Activated T-helper 1 cell treated with anti-CD3 and anti-CD28 coated beads, Interleukin-12 subunit alpha, Interleukin-12 subunit beta, Interleukin-2, Interleukin-4 antibody, amounts not matched to agents 30 ng/mL and 10 ng/mL and 1 ng/mL, durations not matched to agents 14 hours and 24 hours and 36 hours (primary cell): ENCODE measurements at regions not wholly inside any gene's neighbourhood (a gene's known extent, or its start where the extent isn't known, plus 50 kb on each side); places are given as distances from the start of the nearest gene placed in this dataset.
"Not testable (repeated sequence)": the region's sequence is repeated elsewhere in the genome, so short reads cannot be mapped to it uniquely, and the experiment has no call there.

Experiments
- DNase-seq: peaks from one replicate; pipeline ENCODE4 v3.0.0; 2021; ENCODE audit warnings: low spot score
- H3K27ac Mint-ChIP-seq: one replicate; pipeline ENCODE4 v1.8.0; 2021; ENCODE audit warnings: mild to moderate bottlenecking, mixed read lengths
- H3K27me3 Mint-ChIP-seq: one replicate; pipeline ENCODE4 v1.8.0; 2022; ENCODE audit warnings: mild to moderate bottlenecking, moderate library complexity, mixed read lengths; ENCODE audit not compliant: insufficient read depth
- H3K36me3 Mint-ChIP-seq: one replicate; pipeline ENCODE4 v1.8.0; 2021; ENCODE audit warnings: low read depth, mixed read lengths
- H3K4me1 Mint-ChIP-seq: one replicate; pipeline ENCODE4 v1.8.0; 2021; ENCODE audit warnings: low read depth, mixed read lengths
- H3K4me3 Mint-ChIP-seq: one replicate; pipeline ENCODE4 v1.8.0; 2021; ENCODE audit warnings: mild to moderate bottlenecking, moderate library complexity, mixed read lengths
- H3K9me3 Mint-ChIP-seq: one replicate; pipeline ENCODE4 v1.8.0; 2021; ENCODE audit warnings: mixed read lengths
- intact Hi-C: fragments of 100-400 bp; cut with micrococcal nuclease; formaldehyde crosslinking; loops from one replicate; pipeline ENCODE4 v1.15.1; 2024

DNA sequence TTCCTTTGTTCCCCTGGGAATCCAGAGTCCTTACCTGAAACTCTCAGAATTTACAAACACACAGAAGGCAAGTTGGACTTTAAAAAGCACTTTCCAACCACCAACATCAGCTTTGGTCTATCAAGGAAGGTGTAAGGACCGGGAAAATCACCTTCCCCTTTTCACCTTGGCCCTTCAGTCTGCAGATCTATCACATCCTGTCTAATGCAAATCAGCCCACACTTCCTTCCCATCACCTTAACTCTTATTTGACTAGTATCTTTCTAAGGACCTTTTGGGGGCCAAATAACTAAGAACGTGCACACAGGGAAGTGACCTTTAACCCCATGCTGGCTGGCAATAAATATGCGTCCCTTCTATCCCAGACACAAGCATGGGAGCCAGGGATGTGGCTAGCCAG is 320.6 kb downstream of the ARRDC4 start:
- Mint-ChIP-seq H3K36me3 (no peaks in the 10 kb centered on the region), H3K27me3 (no peaks in the 10 kb centered on the region), H3K4me1 (no peaks in the 10 kb centered on the region), H3K27ac (no peak overlapping the region), H3K4me3 (no peak overlapping the region), H3K9me3 (no peaks in the 10 kb centered on the region)
- intact Hi-C loops, result no loop called here
- DNase-seq, result no peak

DNA sequence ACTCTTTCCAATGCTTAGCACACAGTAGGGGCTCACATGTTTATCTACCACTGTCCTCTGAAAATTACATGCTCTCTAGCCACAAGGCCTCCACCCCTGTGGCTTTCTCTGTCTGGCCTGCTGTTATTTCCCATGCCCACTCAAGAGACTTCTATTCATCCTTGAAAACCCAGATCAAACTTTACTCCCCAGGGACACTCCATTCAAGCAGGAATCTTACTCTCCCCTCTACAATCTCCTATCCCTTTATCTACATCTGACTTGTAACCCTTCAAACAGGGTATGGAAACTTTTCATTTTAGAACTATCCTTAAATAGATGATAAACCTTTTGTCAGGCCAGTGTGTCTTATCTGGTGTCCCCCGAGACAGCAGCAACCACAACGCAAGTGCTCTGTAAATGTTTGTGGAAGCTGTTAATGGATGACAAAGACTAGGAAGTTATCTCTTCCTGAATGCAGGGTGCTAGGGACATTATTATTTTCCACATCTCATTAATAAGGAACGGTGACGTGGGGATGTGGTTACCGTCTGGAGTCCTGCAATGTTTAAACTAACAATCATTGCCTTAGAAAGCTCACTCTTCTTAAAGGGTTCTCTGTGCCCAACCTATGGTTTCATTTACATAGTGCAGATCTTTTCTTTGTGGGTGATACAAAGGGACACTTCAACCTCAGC is 322.3 kb downstream of the ARRDC4 start:
- Mint-ChIP-seq H3K4me1 (no peaks in the 10 kb centered on the region), H3K27me3 (no peaks in the 10 kb centered on the region), H3K9me3 (no peaks in the 10 kb centered on the region), H3K27ac (no peak overlapping the region), H3K4me3 (no peak overlapping the region), H3K36me3 (no peaks in the 10 kb centered on the region)
- no peak for DNase-seq
- intact Hi-C loops, result no loop called here

DNA sequence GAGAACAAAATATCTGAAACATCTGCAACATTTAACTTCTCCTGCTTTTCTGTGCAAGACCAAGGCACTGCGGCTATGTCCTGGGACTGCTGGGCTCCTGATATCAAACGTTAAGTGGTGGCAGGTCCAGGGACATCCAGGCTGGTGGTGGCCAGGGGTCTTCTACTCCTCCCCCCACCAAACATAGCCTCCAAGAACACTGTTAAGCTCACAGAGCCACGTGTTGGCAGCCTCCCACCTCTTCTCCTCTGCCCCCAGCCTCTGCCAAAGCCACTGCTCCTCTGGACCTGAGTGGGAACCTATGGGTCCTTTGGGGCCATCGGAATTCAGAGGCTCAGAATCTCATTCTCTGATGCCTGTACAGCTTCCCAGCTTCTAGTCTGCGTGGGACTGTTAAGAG is 325.7 kb downstream of the ARRDC4 start:
- H3K4me1 Mint-ChIP-seq, result no peaks in the 10 kb centered on the region
- H3K36me3 Mint-ChIP-seq, result no peaks in the 10 kb centered on the region
- no peak overlapping the region for H3K4me3 Mint-ChIP-seq
- H3K9me3 Mint-ChIP-seq, result no peaks in the 10 kb centered on the region
- peaks cover 2% of the 10 kb centered on the region for H3K27me3 Mint-ChIP-seq
- no peak overlapping the region for H3K27ac Mint-ChIP-seq
- intact Hi-C loops, result no loop called here
- no peak for DNase-seq

DNA sequence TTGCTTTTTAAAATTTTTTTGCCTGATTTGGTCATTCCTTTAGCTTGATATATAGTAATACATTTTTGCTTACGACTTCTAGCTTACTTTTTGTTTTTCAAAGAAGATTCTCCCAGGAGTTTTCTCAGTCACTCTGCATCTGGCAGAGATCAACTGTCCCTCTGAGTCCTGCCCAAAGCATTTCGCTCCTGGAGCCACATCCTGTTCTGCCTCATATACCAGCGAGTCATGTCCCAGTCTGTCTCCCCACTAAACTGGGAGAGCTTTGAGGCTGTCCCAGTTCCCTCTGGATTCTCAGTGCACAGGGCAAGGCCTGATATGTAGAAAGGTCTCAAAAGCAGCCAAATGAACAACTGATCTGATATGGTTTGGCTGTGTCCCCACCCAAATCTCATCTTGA is 326.3 kb downstream of the ARRDC4 start:
- Mint-ChIP-seq H3K27me3 (peaks cover 6% of the 10 kb centered on the region), H3K9me3 (no peaks in the 10 kb centered on the region), H3K36me3 (no peaks in the 10 kb centered on the region), H3K4me3 (no peak overlapping the region), H3K4me1 (no peaks in the 10 kb centered on the region), H3K27ac (no peak overlapping the region)
- DNase-seq, result no peak
- intact Hi-C loops, result no loop called here

DNA sequence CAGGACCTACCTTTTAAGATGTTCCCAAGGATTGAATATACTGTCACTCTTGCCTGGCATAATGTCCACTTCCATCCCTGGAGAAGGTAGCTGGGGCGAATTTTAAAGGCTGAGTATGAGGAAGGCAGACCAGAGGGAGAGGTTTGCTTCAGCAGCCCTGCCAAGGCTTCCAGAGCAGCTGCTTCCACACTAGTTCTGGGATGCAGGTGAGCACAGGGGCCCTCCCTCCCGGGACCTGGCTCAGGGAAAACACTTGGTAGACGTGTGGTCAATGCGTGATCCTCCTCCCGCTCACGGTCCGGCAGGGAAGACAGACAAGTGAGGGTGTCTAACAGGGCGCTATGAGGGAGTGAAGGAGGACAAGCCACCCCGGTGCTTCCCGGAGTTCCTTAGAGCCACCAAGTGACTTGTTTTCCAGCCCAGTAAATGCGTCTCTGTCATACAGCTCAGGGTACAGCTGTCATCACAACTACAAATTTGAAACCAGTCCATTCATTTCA is 327.6 kb downstream of the ARRDC4 start:
- no peak for DNase-seq
- Mint-ChIP-seq H3K9me3 (no peaks in the 10 kb centered on the region), H3K27ac (no peak overlapping the region), H3K27me3 (peaks cover 13% of the 10 kb centered on the region), H3K36me3 (no peaks in the 10 kb centered on the region), H3K4me1 (no peaks in the 10 kb centered on the region), H3K4me3 (no peak overlapping the region)
- intact Hi-C loops, result no loop called here

DNA sequence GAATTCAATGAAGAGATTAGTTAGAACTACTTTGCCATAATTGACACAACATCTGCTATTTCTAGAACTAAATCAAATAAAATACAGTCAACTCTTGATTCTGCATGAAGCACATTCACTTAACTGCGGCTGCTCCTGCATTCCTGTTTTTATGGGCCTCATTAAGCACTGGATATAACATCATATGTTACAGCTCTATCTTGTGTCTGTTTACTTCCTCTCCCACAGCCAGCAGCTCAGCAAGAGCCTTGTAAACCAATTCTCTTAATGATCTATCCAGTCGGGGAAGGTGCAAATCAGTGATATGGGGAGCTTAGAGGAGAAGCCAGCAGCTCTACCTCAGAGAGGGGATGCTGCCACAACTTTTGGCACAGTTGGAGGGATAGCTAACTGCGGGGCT is 329.2 kb downstream of the ARRDC4 start:
- DNase-seq, result no peak
- Mint-ChIP-seq H3K36me3 (no peaks in the 10 kb centered on the region), H3K4me1 (no peaks in the 10 kb centered on the region), H3K4me3 (no peak overlapping the region), H3K27me3 (peaks cover 20% of the 10 kb centered on the region), H3K9me3 (no peaks in the 10 kb centered on the region), H3K27ac (no peak overlapping the region)
- intact Hi-C loops, result loop anchor here (5.0 kb wide), 1 partner anchor 133 kb away; no protein-coding TSS in a partner anchor

DNA sequence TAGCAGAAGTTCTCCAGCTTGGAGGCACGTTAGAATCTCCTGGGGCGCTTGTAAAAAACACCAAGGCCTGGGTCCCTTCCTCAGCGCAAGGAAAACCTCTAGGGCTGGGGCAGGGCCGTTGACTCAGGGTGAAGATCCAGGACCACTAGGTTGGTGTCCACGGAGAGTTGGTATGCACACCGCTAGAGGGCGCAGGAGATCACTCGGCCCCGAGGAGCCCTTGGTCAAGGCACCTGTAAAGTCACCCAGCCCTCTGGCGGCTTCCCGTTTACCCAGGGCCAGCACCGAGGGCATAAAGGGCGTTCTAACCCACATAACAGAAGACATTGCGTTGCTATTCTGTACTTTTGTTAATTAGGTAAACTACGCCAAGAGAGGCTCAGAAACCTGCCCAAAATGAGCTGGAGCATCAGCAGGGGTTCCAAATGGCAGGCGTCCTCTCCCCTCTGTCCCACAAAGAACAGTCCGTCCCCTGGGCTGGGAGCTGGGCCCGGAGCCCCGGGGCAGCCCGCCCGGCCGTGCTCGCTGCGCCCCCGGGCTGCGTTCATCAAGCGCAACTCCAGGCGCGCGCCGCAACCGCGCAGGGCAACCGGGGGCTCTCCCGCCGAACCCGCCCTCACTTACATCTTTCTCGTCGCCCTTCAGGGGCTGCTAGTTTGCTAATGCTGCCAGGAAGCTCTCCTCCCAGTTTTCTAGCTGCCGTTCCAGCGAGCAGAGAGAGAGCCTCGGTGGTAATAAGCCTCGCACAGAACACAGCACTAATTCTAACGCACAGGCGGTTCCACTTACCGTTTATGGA is 332.1 kb downstream of the ARRDC4 start:
- H3K4me3 Mint-ChIP-seq, result no peak overlapping the region
- peak; percentile 2 for DNase-seq
- H3K9me3 Mint-ChIP-seq, result no peaks in the 10 kb centered on the region
- peaks cover 20% of the 10 kb centered on the region for H3K27me3 Mint-ChIP-seq
- no peak overlapping the region for H3K27ac Mint-ChIP-seq
- H3K36me3 Mint-ChIP-seq, result no peaks in the 10 kb centered on the region
- H3K4me1 Mint-ChIP-seq, result no peaks in the 10 kb centered on the region
- intact Hi-C loops, result loop anchor here (2.0 to 5.0 kb wide), 2 partner anchors 130 to 384 kb away; no protein-coding TSS in a partner anchor

DNA sequence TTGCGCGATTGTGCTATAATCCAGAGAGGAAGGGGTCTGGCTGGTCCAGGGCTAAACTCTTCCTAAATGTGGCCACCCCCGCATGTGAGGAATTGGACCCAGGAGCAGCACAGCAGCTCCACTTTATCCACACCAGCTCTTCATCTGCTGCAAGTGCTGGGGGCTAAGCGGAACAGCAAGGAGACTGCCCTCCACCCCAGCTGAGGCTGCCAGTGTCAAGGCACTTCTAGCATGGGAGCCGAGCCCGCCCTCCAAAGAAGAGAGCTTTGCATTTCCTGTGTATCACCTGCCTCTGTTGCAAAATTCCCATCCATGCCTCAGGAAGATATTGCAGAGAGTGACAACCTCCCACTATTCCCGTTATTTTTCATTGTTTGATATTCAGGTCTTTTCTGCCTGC is 333.6 kb downstream of the ARRDC4 start:
- Mint-ChIP-seq H3K36me3 (no peaks in the 10 kb centered on the region), H3K27ac (no peak overlapping the region), H3K4me1 (no peaks in the 10 kb centered on the region), H3K27me3 (peaks cover 20% of the 10 kb centered on the region), H3K9me3 (no peaks in the 10 kb centered on the region), H3K4me3 (no peak overlapping the region)
- DNase-seq, result no peak
- intact Hi-C loops, result loop anchor here (5.0 kb wide), 1 partner anchor 128 kb away; no protein-coding TSS in a partner anchor

DNA sequence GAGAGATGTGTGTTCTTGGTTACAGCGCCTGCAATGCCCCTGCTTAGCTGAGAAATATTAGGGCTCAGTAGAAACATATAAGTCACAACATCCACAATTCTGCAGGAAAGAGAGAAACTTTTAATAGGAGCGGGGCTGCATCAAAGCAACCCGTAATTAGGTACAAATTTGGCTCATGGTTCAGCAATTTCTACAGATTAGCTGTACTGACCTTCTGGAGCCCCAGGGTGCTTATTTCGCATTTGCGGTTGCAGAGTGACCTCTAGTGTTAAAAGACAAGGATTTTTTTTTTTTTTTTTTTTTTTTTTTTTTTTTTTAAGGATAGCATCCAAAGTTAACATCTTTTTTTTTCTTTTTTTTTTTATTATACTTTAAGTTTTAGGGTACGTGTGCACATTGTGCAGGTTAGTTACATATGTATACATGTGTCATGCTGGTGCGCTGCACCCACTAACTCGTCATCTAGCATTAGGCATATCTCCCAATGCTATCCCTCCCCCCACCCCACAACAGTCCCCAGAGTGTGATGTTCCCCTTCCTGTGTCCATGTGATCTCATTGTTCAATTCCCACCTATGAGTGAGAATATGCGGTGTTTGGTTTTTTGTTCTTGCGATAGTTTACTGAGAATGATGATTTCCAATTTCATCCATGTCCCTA is 334.7 kb downstream of the ARRDC4 start:
- H3K4me3 Mint-ChIP-seq, intact Hi-C loops, H3K36me3 Mint-ChIP-seq, DNase-seq, H3K9me3 Mint-ChIP-seq, H3K27ac Mint-ChIP-seq, H3K4me1 Mint-ChIP-seq: not testable (repeated sequence)
- H3K27me3 Mint-ChIP-seq, result peaks cover 18% of the 10 kb centered on the region

DNA sequence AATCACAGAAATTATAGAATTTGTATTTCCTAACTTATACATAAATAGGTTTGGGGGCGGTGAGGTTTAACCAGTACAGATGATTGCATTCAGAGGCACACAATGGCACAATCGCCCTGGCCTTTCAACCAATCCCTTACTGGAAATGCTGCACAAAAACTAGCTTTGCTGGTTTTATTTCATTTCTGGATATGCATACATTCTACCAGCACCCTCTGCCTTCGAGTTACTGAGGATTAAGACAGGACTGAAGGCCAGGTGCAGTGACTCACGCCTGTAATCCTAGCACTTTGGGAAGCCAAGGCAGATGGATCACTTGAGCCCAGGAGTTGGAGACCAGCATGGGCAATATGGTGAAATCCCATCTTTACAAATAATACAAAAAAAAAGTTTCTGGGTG is 336.1 kb downstream of the ARRDC4 start:
- H3K36me3 Mint-ChIP-seq, result no peaks in the 10 kb centered on the region
- DNase-seq, result no peak
- intact Hi-C loops, result no loop called here

DNA sequence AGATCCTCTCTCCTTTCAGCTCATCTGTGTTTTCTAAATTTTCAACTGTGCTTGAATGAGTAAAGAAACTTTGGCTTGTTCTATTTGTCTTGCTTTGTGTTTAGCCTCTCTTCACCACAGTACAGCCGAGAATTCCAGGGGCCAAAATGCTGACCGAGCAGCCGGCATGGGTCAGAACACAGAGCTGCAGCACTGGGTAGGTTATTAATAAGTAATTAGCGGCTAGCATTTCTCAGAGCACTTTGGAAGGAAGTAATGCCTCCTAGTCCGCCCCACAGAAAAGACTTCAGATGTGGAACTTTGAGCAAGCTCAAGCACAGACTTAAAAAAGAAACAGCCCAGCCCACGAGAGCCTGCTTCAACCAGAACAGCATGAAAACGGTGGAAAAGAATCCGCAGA is 343.9 kb downstream of the ARRDC4 start:
- no peak overlapping the region for H3K4me3 Mint-ChIP-seq
- no peaks in the 10 kb centered on the region for H3K4me1 Mint-ChIP-seq
- intact Hi-C loops, result no loop called here
- no peak overlapping the region for H3K27ac Mint-ChIP-seq
- H3K27me3 Mint-ChIP-seq, result peaks cover 7% of the 10 kb centered on the region
- H3K9me3 Mint-ChIP-seq, result no peaks in the 10 kb centered on the region
- no peaks in the 10 kb centered on the region for H3K36me3 Mint-ChIP-seq
- no peak for DNase-seq

More for the DNA sequence above, 336.1 kb downstream of the ARRDC4 start:
- no peaks in the 10 kb centered on the region for H3K9me3 Mint-ChIP-seq
- H3K4me3 Mint-ChIP-seq, result no peak overlapping the region
- H3K27me3 Mint-ChIP-seq, result peaks cover 18% of the 10 kb centered on the region
- H3K4me1 Mint-ChIP-seq, result no peaks in the 10 kb centered on the region
- H3K27ac Mint-ChIP-seq, result no peak overlapping the region

DNA sequence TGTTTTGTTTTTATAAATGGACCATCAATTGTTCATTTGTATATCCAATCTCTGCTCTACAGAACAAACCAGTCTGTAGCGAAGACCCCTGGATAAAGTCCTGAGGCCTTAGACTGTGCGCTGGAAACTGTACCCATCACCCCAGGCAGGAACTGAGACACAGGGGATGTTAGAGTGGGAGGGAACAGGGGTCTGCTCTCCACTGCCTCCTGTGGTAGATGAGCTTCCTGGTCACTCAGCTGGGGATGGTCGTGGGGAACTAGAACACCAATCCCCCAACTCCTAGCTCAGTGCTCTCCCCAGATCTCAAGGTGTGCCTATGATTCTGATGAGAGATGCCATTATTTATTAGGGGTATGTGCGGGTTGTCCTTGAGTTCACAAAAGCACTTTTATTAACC is 340.2 kb upstream of the IGF1R start:
- H3K4me1 Mint-ChIP-seq, result no peaks in the 10 kb centered on the region
- no peak overlapping the region for H3K4me3 Mint-ChIP-seq
- no peaks in the 10 kb centered on the region for H3K9me3 Mint-ChIP-seq
- intact Hi-C loops, result no loop called here
- H3K27ac Mint-ChIP-seq, result no peak overlapping the region
- H3K27me3 Mint-ChIP-seq, result peaks cover 8% of the 10 kb centered on the region
- no peaks in the 10 kb centered on the region for H3K36me3 Mint-ChIP-seq
- no peak for DNase-seq
